Sigmoid colon (tissue), 4 donors: ENCODE measurements at regions not wholly inside any gene's neighbourhood (a gene's known extent, or its start where the extent isn't known, plus 50 kb on each side); places are given as distances from the start of the nearest gene placed in this dataset.

Experiments used
- EP300 ChIP-seq, 4 donors: sonication (generic); formaldehyde crosslinking; IDR thresholded peaks; one replicate each; pipeline ENCODE4 v1.6.1; 2017; ENCODE audit warnings: antibody characterized with exemption in 4 of 4
- POLR2A ChIP-seq, 2 donors: fragments of 450-650 bp; IDR thresholded peaks; one replicate each; pipeline ENCODE4 v1.6.1; 2016; ENCODE audit warnings: antibody characterized with exemption in 2 of 2, mild to moderate bottlenecking in 2 of 2, moderate library complexity in 2 of 2
- POLR2AphosphoS5 ChIP-seq, 4 donors: sonication (generic); formaldehyde crosslinking; IDR thresholded peaks; one replicate each; pipeline ENCODE4 v1.6.1; 2017; ENCODE audit warnings: antibody characterized with exemption in 4 of 4
- TF ChIP-seq, protein P1 (sequence below), 4 experiments: fragments of 450-650 bp in 3 of 4; fragments of 200-600 bp in 1 of 4; IDR thresholded peaks; one replicate each; pipeline ENCODE4 v1.5.1; 2016 to 2019; ENCODE audit warnings: antibody characterized with exemption in 4 of 4, mild to moderate bottlenecking in 3 of 4, moderate library complexity in 2 of 4

DNA sequence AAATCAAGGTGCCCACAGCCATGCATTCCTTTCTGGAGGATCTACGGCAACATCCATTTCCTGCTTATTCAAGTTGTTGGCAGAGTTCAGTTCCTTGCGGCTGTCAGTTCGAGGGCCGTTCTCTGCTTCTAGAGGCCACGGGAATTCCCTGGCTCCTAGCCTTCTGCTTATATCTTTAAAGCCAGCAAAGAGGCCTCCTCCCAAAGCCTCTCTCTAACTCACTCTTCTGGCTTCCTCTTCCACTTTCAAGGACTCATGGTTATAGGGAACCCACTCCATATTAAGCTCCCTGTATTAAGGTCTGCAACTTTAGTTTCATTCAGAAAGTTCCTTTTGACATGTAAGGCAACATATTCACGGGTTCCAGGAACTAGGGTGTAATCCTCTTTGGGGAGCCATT, 150.1 kb upstream of the RMP24 start:
- TF ChIP-seq, protein P1, sequence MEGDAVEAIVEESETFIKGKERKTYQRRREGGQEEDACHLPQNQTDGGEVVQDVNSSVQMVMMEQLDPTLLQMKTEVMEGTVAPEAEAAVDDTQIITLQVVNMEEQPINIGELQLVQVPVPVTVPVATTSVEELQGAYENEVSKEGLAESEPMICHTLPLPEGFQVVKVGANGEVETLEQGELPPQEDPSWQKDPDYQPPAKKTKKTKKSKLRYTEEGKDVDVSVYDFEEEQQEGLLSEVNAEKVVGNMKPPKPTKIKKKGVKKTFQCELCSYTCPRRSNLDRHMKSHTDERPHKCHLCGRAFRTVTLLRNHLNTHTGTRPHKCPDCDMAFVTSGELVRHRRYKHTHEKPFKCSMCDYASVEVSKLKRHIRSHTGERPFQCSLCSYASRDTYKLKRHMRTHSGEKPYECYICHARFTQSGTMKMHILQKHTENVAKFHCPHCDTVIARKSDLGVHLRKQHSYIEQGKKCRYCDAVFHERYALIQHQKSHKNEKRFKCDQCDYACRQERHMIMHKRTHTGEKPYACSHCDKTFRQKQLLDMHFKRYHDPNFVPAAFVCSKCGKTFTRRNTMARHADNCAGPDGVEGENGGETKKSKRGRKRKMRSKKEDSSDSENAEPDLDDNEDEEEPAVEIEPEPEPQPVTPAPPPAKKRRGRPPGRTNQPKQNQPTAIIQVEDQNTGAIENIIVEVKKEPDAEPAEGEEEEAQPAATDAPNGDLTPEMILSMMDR (IDR thresholded peaks at IDR 0.05): no peak
- TF ChIP-seq EP300 (IDR thresholded peaks at IDR 0.05) (no peak), POLR2A (IDR thresholded peaks at IDR 0.05) (no peak), POLR2AphosphoS5 (IDR thresholded peaks at IDR 0.05) (no peak)
